Ovary (tissue), 7 donors: ENCODE measurements at regions not wholly inside any gene's neighbourhood (a gene's known extent, or its start where the extent isn't known, plus 50 kb on each side); places are given as distances from the start of the nearest gene placed in this dataset.

Experiments
- DNase-seq, 5 donors: peaks; one replicate each; pipeline ENCODE4 v3.0.0-alpha.2; 2019 to 2020
- H3K27ac ChIP-seq, 2 donors: fragments of 200-600 bp; one replicate each; pipeline versions ENCODE4 v1.5.1 to v1.8.0; 2019 to 2022
- H3K27me3 ChIP-seq: fragments of 200-600 bp; one replicate; pipeline ENCODE4 v1.8.0; 2022
- H3K36me3 ChIP-seq: fragments of 200-600 bp; sonication (generic); one replicate; pipeline ENCODE4 v1.5.1; 2019
- H3K4me1 ChIP-seq: one replicate; pipeline ENCODE4 v1.8.1; 2013; ENCODE audit warnings: mild to moderate bottlenecking, moderate library complexity; ENCODE audit not compliant: insufficient read depth
- H3K4me3 ChIP-seq: fragments of 200-600 bp; sonication (generic); one replicate; pipeline ENCODE4 v1.5.1; 2017
- H3K9me3 ChIP-seq, 2 donors: fragments of 200-600 bp in 1 of 2; sonication (generic) in 1 of 2; one replicate each; pipeline versions ENCODE4 v1.5.1 to v1.8.1; 2013 to 2019; ENCODE audit warnings: mild to moderate bottlenecking in 1 of 2, moderate library complexity in 1 of 2
- EP300 ChIP-seq: sonication (generic); formaldehyde crosslinking; IDR thresholded peaks from one replicate; pipeline ENCODE4 v1.6.1; 2017; ENCODE audit warnings: antibody characterized with exemption
- POLR2A ChIP-seq: fragments of 450-650 bp; IDR thresholded peaks from one replicate; pipeline ENCODE4 v1.6.1; 2017; ENCODE audit warnings: antibody characterized with exemption, mild to moderate bottlenecking, moderate library complexity
- WGBS, 3 donors: extraction: QIAGEN DNeasy Blood & Tissue Kit in 1 of 3; methylation state at CpG; one replicate each; pipeline versions ENCODE4 v1.1.5 to v1.1.7; 2013 to 2017; 5-methylcytosine and 5-hydroxymethylcytosine counted together
- intact Hi-C, 4 donors: fragments of 100-400 bp; cut with DNase I; formaldehyde crosslinking; loops; one replicate each; pipeline versions ENCODE4 v1.11.0 to v1.15.1; 2022 to 2023
- TF ChIP-seq, protein P1 (sequence below), 3 donors: fragments of 450-650 bp in 2 of 3; fragments of 200-600 bp in 1 of 3; IDR thresholded peaks; one replicate each; pipeline versions ENCODE4 v1.5.1 to v1.8.0; 2016 to 2022; ENCODE audit warnings: antibody characterized with exemption in 3 of 3, mild to moderate bottlenecking in 1 of 3
- donor health status: DM: no; HTN: no; CAD: no; lungs with moderate emphysema.
- donor health status: DM: no; HTN: no; CAD: no.
- donor health status: Bipolar disorder and iron deficiency.
- donor health status: DM: no; HTN: no; CAD: no.
- donor health status: DM: yes; HTN: yes; CAD: no.

- TF ChIP-seq, protein P1, sequence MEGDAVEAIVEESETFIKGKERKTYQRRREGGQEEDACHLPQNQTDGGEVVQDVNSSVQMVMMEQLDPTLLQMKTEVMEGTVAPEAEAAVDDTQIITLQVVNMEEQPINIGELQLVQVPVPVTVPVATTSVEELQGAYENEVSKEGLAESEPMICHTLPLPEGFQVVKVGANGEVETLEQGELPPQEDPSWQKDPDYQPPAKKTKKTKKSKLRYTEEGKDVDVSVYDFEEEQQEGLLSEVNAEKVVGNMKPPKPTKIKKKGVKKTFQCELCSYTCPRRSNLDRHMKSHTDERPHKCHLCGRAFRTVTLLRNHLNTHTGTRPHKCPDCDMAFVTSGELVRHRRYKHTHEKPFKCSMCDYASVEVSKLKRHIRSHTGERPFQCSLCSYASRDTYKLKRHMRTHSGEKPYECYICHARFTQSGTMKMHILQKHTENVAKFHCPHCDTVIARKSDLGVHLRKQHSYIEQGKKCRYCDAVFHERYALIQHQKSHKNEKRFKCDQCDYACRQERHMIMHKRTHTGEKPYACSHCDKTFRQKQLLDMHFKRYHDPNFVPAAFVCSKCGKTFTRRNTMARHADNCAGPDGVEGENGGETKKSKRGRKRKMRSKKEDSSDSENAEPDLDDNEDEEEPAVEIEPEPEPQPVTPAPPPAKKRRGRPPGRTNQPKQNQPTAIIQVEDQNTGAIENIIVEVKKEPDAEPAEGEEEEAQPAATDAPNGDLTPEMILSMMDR (IDR thresholded peaks at IDR 0.05) = no peak
- TF ChIP-seq POLR2A (no peak), EP300 (no peak)
These were observed 376.3 kb upstream of the SALL1 start for GRCh38 chr16:51527349-51527748.

DNA sequence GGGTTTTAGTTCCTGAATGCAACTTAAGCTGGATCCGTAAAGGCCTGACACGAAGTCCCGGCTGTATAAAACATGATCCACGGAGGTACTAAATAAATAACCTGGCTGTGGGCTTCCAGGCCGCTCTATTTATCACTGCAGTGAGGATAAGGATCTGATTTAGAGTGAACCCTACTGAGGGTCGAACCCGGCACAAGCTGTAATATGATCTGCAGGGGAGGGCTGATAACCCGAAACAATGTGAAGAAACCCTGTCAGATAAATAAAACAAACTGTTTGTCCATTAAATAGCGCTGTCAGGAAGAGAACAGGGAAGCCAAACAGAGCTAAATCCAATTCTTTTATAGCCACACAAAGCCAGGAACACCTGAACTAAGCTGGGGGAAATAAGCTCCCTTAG lies 375.6 kb upstream of the SALL1 start:
- DNase-seq = no peak
- H3K4me3 ChIP-seq = no peak overlapping the region
- 62 to 66% (median 65%) methylated on average over 9 of the region's 9 CpGs for WGBS, 3 donors
- H3K9me3 ChIP-seq = no peaks in the 10 kb centered on the region
- intact Hi-C loops = no loop called here
- TF ChIP-seq EP300 (no peak), POLR2A (no peak)
- TF ChIP-seq, protein P1 (IDR thresholded peaks at IDR 0.05) = no peak
- peaks cover 1% of the 10 kb centered on the region for H3K4me1 ChIP-seq
- no peaks in the 10 kb centered on the region for H3K36me3 ChIP-seq
- H3K27ac ChIP-seq = no peak overlapping the region
- H3K27me3 ChIP-seq = no peaks in the 10 kb centered on the region

More at GRCh38 chr16:51527349-51527748, 376.3 kb upstream of the SALL1 start:
- no peaks in the 10 kb centered on the region for H3K27me3 ChIP-seq
- no peaks in the 10 kb centered on the region for H3K36me3 ChIP-seq
- H3K4me3 ChIP-seq = no peak overlapping the region
- WGBS, 3 donors = 89 to 96% (median 91%) methylated on average over 6 of the region's 6 CpGs
- DNase-seq = no peak
- H3K27ac ChIP-seq = no peak overlapping the region
- intact Hi-C loops = no loop called here
- no peaks in the 10 kb centered on the region for H3K9me3 ChIP-seq
- peaks cover 1% of the 10 kb centered on the region for H3K4me1 ChIP-seq

GRCh38 chr16:51524555-51525373 lies 373.7 kb upstream of the SALL1 start:
- TF ChIP-seq, protein P1 (IDR thresholded peaks at IDR 0.05) = no peak
- TF ChIP-seq POLR2A (no peak), EP300 (no peak)
- Histone ChIP-seq H3K36me3 (no peaks in the 10 kb centered on the region), H3K9me3 (no peaks in the 10 kb centered on the region), H3K27me3 (no peaks in the 10 kb centered on the region), H3K27ac (no peak overlapping the region), H3K4me1 (peaks cover 1% of the 10 kb centered on the region), H3K4me3 (no peak overlapping the region)
- intact Hi-C loops = no loop called here
- peak in 2 of 5 donors; percentile 45 to 51 for DNase-seq
- WGBS, 3 donors = 49 to 50% (median 49%) methylated on average over 6 of the region's 6 CpGs

- no peak for DNase-seq
- no peaks in the 10 kb centered on the region for H3K9me3 ChIP-seq
- no peak overlapping the region for H3K4me3 ChIP-seq
- H3K27ac ChIP-seq = no peak overlapping the region
- no peaks in the 10 kb centered on the region for H3K36me3 ChIP-seq
- no peak for TF ChIP-seq POLR2A
- TF ChIP-seq, protein P1 (IDR thresholded peaks at IDR 0.05) = no peak
- TF ChIP-seq EP300 = no peak
- intact Hi-C loops = no loop called here
- 73 to 79% (median 76%) methylated on average over 4 of the region's 4 CpGs for WGBS, 3 donors
- peaks cover 1% of the 10 kb centered on the region for H3K4me1 ChIP-seq
- no peaks in the 10 kb centered on the region for H3K27me3 ChIP-seq
These were observed 373.0 kb upstream of the SALL1 start for GRCh38 chr16:51524070-51524469.
